ENCODE measurements at regions not wholly inside any gene's neighbourhood (a gene's known extent, or its start where the extent isn't known, plus 50 kb on each side); places are given as distances from the start of the nearest gene placed in this dataset.

DNA sequence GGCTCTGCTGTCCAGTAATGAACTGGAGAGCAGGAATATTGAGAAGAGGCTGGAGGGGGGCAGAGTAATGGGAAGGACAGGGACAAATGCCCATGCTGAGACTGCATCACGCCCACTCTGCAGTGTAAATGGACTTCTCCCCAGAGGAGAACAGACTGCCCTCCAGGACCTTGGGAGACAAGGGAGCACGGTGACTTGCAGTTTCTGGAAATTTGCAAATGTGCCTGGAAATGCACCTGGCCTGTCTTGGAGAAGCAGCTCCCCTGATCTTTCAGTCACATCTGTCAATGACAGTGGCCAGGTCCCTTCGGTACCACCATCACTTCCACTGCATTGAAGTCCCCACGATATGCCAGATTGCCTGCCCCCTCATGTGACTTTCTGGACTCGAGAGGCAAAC lies 178.7 kb upstream of the SH3BP4 start:
- no peak overlapping the region for H3K4me3 Mint-ChIP-seq
- H4K8ac ChIP-seq (replicated peaks; ENCODE audit: insufficient read length, low read depth, low read length): no peak overlapping the region
- no peak overlapping the region for H3K18ac ChIP-seq (ENCODE audit: insufficient read length, low read depth, low read length)
- DNase-seq: no peak
- no peak overlapping the region for H2BK5ac ChIP-seq (ENCODE audit: insufficient read length, low read length)
- H2BK12ac ChIP-seq (ENCODE audit: insufficient read length, low read depth, low read length): no peak overlapping the region
- H3K27ac Mint-ChIP-seq: no peak overlapping the region
- H3K27me3 Mint-ChIP-seq (ENCODE audit: low read depth): peaks cover 11% of the 10 kb centered on the region
- no peak overlapping the region for H4K5ac ChIP-seq (ENCODE audit: insufficient read length, low read depth, low read length)
- H3K79me2 ChIP-seq (ENCODE audit: insufficient read depth, low read length): no peaks in the 10 kb centered on the region
- no peak overlapping the region for H3K9ac ChIP-seq (ENCODE audit: extremely low read depth, insufficient read length, low read length)
- H3K27ac ChIP-seq (ENCODE audit: insufficient read length, low read depth, low read length): no peak overlapping the region
- no peak overlapping the region for H3K23ac ChIP-seq (ENCODE audit: insufficient read length, low read depth, low read length)
- no peaks in the 10 kb centered on the region for H3K27me3 ChIP-seq (ENCODE audit: insufficient read depth, low read length)
- H3K23me2 ChIP-seq (ENCODE audit: insufficient read length, low read depth, low read length, poor library complexity, severe bottlenecking): no peaks in the 10 kb centered on the region
- H3K4me1 Mint-ChIP-seq: peaks cover 29 to 31% of the 10 kb centered on the region in 2 experiments
- no peak overlapping the region for H2BK120ac ChIP-seq (ENCODE audit: low read depth, low read length, poor library complexity, severe bottlenecking)
- H2AFZ ChIP-seq (ENCODE audit: low read length): no peak overlapping the region
- H3K36me3 Mint-ChIP-seq (ENCODE audit: insufficient read depth in 1 of 3, low read depth in 3 of 3): peaks cover 0 to 10% (median 0%) of the 10 kb centered on the region in 3 experiments; a peak in 2 of 7 replicates
- no peak for TF ChIP-seq CTCF (conservative IDR thresholded peaks at IDR 0.05)
- H3K4me1 ChIP-seq (ENCODE audit: insufficient read depth, low read length): no peaks in the 10 kb centered on the region
- H2BK15ac ChIP-seq (ENCODE audit: low read depth, low read length): no peak overlapping the region
- no peak overlapping the region for H3T11ph ChIP-seq (ENCODE audit: low read length)
- H4K20me1 ChIP-seq (ENCODE audit: control insufficient read depth, insufficient read depth, insufficient read length): no peaks in the 10 kb centered on the region
- no peaks in the 10 kb centered on the region for H3K9me3 ChIP-seq (ENCODE audit: control insufficient read depth, low read depth, low read length)
- no peak overlapping the region for H4K91ac ChIP-seq (ENCODE audit: insufficient read length, low read depth, low read length)
- no peak overlapping the region for H3K4me2 ChIP-seq (ENCODE audit: insufficient read depth, insufficient read length, low read length)
- no peaks in the 10 kb centered on the region for H3K79me1 ChIP-seq (ENCODE audit: insufficient read depth, low read depth, low read length, poor library complexity, severe bottlenecking)
- no peak overlapping the region for H2AK5ac ChIP-seq (ENCODE audit: insufficient read length, low read length)
- WGBS (ENCODE audit: extremely low coverage, insufficient read length, low lambda C conversion rate): no CpG with 5 or more reads among the region's 5 CpGs
- H3K14ac ChIP-seq (ENCODE audit: insufficient read depth, low read length): peak overlapping the region; percentile 5; the same call in 1 of the 2 replicates
- H3K9me3 Mint-ChIP-seq: peaks cover 4 to 9% of the 10 kb centered on the region in 2 experiments; a peak in 4 of 5 replicates
- no peak overlapping the region for H3K4ac ChIP-seq (ENCODE audit: low read depth, low read length)
- no peak overlapping the region for H3K56ac ChIP-seq (ENCODE audit: insufficient read length, low read depth, low read length)
- no peak overlapping the region for H2BK20ac ChIP-seq (ENCODE audit: low read depth, low read length, poor library complexity, severe bottlenecking)
